ENCODE measurements at regions not wholly inside any gene's neighbourhood (a gene's known extent, or its start where the extent isn't known, plus 50 kb on each side); places are given as distances from the start of the nearest gene placed in this dataset.

DNA sequence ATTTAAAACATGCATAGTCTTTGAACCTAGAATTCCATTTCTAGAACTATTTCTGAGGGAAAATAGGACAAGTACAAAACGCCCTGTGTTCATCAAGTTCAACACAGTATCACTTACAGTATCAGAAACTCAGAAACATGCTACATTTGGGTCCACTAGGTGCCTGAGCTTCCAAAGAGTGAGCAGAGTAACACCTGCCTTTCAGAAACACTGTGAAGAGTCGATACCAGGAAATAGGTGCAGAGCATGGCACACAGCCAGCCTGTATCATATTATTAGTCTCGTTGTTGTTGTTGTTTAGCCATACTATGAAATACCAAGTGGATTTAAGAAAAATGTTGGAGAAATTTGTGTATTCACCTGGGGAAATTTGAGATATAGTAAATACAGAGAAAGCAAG is 392.1 kb upstream of the MGMT start:
- no peak overlapping the region for H3K27ac ChIP-seq
- TF ChIP-seq, protein P1, sequence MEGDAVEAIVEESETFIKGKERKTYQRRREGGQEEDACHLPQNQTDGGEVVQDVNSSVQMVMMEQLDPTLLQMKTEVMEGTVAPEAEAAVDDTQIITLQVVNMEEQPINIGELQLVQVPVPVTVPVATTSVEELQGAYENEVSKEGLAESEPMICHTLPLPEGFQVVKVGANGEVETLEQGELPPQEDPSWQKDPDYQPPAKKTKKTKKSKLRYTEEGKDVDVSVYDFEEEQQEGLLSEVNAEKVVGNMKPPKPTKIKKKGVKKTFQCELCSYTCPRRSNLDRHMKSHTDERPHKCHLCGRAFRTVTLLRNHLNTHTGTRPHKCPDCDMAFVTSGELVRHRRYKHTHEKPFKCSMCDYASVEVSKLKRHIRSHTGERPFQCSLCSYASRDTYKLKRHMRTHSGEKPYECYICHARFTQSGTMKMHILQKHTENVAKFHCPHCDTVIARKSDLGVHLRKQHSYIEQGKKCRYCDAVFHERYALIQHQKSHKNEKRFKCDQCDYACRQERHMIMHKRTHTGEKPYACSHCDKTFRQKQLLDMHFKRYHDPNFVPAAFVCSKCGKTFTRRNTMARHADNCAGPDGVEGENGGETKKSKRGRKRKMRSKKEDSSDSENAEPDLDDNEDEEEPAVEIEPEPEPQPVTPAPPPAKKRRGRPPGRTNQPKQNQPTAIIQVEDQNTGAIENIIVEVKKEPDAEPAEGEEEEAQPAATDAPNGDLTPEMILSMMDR (conservative IDR thresholded peaks at IDR 0.05) = no peak

DNA sequence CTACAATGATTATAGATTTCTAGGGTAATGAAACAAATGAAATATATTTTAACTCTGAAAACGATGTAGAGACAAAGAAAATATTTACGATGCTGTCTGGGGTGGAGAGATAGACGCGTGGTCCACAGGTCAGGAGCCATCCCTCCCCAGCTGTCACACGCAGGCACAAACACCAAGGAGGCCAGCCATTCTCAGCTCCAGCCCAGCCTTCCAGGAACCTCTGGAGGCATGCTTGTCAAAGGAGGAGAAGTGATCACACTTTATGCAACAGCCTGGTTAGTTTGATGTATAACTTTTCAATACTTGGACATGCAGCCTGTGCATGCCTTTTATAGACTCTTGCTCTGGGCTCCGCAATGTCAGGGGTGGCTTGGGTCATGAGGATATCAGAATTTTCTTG is 391.5 kb upstream of the MGMT start:
- no peak overlapping the region for H3K27ac ChIP-seq
- TF ChIP-seq, protein P1 (conservative IDR thresholded peaks at IDR 0.05) = no peak

DNA sequence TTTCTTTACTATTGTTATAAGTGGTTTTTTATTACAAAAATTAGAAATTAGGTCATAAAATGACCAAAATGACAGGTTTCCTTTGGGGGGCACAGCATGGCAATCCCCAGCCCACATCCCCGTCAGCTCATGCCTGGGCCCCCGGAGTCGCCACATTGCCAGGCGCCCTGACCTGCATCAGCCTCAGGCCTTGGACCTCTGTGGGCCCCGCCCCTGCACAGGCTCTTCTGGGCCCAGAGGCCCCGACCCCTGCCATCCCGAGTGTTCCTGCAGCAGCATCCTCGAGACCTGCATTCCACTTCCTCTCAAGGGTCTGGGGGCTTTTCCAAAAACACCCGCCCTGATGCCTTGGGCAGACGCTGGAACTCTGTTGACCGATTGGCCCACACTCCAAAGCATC is 391.1 kb upstream of the MGMT start:
- TF ChIP-seq, protein P1 (conservative IDR thresholded peaks at IDR 0.05) = no peak

DNA sequence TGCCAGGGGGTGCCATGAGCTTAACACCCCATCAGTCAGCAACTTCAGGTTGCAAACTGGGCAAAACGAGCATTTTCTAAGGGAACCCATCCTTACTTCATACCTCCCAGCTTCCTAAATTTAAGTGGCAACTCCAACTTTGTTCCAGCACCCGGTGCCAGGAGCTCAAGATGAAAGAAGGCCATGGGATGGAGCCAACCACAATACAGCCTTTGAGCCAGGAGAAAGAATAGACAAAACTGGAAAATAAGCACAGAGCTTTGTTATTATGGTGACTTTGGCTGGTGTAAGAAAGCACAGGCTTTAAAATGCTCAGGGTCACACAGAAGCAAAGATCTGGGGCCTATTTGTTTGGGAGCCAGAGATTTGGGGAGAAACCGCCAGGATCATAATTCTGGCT is 388.7 kb upstream of the MGMT start:
- no peak overlapping the region for H3K27ac ChIP-seq
- TF ChIP-seq, protein P1 (conservative IDR thresholded peaks at IDR 0.05) = no peak

More for the DNA sequence above, 391.1 kb upstream of the MGMT start:
- H3K27ac ChIP-seq = no peak overlapping the region

DNA sequence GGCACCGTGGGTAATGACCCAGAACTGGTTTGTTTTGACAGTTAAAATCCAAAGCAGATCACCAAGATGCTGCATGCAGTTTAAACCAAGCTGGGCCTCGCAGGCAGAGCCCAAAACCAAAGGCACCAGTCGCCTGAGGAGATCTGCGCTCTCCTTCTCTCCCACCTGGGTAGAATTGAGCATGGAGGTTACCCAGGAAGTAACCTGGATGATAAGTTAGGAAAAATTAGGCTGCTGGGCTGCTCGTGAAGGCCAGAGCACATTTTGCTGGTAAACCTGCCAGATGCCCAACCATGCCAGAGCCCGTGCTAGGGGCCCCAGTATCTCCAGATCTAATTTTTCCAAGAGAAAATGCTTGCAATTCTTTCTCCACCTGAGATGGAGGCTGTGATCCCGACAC is 388.3 kb upstream of the MGMT start:
- TF ChIP-seq, protein P1 (conservative IDR thresholded peaks at IDR 0.05) = no peak
- no peak overlapping the region for H3K27ac ChIP-seq

DNA sequence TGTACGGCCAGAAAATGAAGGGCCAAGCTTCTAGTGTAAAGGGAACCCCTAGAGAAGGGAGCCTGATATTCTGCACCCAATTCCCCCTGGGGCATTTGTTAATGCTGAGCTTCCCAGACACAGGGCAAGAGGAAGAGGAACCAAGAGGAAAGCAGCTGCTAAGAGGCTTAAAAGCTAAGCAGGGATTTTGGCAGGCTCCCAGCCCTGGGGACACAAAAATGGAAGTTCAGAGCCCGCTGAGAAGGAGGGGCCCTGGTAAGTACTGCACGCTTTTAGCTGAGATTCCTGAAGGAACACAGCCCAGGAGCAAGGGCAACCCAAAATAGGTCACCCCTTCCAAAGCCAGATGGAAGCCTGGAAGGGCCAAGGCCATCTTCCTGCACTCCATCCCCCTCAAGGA is 387.3 kb upstream of the MGMT start:
- no peak overlapping the region for H3K27ac ChIP-seq
- TF ChIP-seq, protein P1 (conservative IDR thresholded peaks at IDR 0.05) = no peak

DNA sequence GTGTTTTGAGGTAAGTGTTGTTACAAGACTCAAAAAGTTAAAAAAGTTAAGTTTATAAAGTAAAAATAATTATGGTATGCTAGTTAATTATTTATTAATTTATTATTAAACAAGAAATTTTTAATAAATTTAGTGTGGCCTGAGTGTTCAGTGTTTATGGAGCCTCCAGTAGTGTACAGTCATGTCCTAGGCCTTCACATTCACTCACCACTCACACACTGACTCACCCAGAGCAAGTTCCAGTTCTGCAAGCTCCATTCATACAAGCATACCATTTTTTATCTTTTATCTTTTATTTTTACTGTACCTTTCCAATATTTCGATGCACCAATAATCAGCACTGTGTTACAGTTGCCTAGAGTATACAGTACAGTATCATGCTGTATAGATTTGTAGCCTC is 381.2 kb upstream of the MGMT start:
- TF ChIP-seq, protein P1 (conservative IDR thresholded peaks at IDR 0.05) = no peak
- H3K27ac ChIP-seq = no peak overlapping the region

DNA sequence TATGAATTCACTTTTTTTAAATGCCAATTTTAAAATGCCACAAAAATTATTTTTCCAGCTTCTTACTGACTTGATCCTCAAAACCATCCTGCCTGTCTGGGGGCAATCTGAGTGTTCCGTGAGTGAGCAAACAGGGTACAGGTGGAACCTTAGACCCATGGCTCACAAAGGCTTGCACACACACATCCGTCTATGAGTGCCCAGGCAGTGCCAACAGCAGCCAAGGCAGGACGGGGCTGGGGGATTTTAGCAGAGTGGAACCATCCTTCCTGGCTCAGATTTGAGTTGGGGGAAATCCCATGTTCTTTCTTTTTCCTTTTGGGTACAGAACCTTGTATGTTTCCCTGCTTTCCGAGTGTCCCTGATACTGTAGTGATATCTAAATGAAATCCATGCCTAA is 377.7 kb upstream of the MGMT start:
- TF ChIP-seq, protein P1 (conservative IDR thresholded peaks at IDR 0.05) = no peak
- no peak overlapping the region for H3K27ac ChIP-seq
